WI38 (cell line): ENCODE measurements at regions not wholly inside any gene's neighbourhood (a gene's known extent, or its start where the extent isn't known, plus 50 kb on each side); places are given as distances from the start of the nearest gene placed in this dataset.

Experiments used
- H3K4me3 ChIP-seq: 2 replicates; pipeline ENCODE4 v1.5.1; 2011; ENCODE audit warnings: low read depth, mild to moderate bottlenecking, control low read depth, low read length
- TF ChIP-seq, protein P1 (sequence below): IDR thresholded peaks from 2 replicates; pipeline ENCODE4 v1.5.1; 2012; ENCODE audit warnings: low read depth, mild to moderate bottlenecking, control low read depth, low read length

DNA sequence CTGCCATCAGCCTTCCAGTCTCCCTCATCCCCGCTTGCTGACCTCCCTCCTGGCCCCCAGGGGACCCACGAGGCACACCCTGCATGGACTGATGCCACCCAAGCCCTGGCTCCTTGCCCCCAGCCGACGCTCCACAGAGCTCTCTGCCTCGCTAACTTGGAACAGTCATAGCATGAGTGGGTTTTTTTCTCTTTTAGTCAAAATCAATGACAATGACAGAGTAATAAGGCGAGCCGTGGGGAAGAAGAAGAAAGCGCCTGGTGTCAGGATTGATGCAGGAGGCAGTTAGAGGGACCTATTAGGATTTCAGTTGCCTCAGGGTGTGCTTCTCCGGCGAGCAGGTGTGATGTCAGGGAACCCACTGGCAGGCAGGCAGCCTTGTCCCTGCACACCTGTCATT is 176.3 kb upstream of the TNRC6C start:
- H3K4me3 ChIP-seq: no peak overlapping the region
- TF ChIP-seq, protein P1, sequence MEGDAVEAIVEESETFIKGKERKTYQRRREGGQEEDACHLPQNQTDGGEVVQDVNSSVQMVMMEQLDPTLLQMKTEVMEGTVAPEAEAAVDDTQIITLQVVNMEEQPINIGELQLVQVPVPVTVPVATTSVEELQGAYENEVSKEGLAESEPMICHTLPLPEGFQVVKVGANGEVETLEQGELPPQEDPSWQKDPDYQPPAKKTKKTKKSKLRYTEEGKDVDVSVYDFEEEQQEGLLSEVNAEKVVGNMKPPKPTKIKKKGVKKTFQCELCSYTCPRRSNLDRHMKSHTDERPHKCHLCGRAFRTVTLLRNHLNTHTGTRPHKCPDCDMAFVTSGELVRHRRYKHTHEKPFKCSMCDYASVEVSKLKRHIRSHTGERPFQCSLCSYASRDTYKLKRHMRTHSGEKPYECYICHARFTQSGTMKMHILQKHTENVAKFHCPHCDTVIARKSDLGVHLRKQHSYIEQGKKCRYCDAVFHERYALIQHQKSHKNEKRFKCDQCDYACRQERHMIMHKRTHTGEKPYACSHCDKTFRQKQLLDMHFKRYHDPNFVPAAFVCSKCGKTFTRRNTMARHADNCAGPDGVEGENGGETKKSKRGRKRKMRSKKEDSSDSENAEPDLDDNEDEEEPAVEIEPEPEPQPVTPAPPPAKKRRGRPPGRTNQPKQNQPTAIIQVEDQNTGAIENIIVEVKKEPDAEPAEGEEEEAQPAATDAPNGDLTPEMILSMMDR: no peak

DNA sequence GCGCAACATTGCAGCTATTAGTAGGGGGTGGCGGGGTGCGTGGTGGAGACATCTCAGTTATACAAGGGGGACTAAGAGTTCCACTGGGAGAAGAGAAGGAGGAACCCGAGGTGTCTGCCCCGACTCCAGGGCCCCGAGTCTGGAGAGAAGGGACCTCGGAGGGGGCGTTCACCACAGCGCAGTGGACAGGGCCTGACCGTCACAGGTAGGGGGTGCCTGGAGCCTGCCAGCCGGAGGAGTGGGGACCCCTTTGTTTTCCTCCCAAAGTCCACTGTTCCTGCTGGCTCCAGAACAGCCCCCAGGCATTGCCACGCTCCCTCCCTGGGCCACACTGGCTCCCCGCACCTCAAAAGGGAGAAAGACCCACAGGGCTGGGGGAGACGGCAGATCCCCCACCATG is 175.9 kb upstream of the TNRC6C start:
- H3K4me3 ChIP-seq: no peak overlapping the region
- TF ChIP-seq, protein P1: no peak

DNA sequence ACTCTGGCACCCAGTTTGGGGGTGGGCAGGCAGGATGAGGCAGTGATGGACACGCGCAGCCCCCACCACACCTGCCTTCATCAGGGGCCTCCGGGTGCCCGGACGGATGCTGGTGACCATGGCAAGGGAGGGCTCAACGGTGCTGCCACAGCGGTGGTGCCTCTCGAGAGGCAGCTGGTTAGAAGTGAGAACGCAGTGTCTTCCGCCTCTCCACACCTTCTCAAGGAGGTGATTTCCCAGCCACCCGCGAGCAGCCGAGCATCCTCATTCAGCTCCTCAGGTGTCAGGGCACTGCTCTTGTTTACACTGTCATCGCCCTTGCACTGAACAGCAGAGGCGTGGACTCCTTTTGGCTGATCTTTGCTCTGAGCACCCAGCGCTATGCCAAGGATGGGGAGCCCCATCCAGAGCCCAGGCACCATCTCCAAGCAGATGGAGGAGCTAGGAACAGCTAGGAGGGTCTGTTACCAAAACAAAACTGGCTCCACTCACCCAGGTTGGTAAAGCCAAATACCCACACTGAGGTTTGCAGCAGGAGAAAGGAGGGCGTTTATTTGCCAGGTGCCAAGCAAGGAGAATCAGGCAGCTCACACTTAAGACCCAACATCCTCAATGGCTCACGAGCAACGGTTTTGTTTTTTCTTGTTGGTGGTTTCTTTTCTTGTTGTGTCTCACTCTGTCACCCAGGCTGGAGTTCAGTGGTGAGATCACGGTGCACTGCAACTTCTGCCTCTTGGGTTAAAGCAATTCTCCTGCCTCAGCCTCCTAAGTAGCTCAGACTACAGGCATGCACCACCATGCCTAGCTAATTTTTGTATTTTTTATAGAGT is 174.3 kb upstream of the TNRC6C start:
- no peak overlapping the region for H3K4me3 ChIP-seq
- TF ChIP-seq, protein P1: no peak

DNA sequence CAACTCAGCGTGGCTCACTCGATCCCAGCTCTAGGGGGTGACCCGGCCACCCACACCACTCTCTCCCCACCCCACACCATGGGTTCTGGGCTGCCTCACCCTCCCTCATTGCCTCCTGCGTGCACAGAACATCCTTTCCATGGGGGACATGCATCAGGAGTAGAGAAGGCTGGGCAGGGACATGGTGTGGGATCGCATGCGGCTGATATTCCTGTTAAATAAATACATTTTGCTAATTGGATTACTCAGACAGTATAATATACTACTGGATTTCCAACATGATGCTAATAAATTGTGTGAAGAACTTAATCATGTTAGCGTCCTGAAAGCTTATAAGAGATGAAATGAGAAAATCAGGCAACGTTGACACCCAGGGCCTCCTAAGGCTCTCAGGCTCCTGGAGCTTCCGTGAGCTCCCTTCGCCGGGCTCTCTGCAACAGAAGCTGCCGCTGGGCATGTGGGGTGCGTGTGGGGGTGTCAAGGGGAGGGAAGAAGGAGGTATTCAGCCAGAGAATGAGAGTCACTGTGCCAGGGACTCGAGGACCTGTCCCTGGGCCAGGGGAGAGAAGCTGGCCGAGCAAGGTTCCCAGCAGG is 173.1 kb upstream of the TNRC6C start:
- TF ChIP-seq, protein P1: no peak
- no peak overlapping the region for H3K4me3 ChIP-seq

DNA sequence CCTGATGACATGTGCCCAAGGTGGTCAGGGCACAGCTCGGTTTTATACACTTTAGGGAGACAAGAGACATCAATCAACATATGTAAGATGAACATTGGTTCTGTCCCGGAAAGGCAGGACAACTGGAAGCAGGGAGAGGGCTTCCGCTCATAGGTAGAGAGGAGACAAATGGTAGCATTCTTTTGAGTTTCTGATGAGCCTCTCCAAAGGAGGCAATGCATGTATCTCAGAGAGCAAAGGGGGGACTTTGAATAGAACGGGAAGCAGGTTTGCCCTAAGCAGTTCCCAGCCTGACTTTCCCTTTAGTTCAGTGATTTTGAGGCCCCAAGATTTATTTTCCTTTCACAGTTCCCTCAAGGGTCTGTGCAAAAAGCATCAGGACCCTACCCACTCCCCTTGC is 172.4 kb upstream of the TNRC6C start:
- TF ChIP-seq, protein P1: no peak
- no peak overlapping the region for H3K4me3 ChIP-seq

DNA sequence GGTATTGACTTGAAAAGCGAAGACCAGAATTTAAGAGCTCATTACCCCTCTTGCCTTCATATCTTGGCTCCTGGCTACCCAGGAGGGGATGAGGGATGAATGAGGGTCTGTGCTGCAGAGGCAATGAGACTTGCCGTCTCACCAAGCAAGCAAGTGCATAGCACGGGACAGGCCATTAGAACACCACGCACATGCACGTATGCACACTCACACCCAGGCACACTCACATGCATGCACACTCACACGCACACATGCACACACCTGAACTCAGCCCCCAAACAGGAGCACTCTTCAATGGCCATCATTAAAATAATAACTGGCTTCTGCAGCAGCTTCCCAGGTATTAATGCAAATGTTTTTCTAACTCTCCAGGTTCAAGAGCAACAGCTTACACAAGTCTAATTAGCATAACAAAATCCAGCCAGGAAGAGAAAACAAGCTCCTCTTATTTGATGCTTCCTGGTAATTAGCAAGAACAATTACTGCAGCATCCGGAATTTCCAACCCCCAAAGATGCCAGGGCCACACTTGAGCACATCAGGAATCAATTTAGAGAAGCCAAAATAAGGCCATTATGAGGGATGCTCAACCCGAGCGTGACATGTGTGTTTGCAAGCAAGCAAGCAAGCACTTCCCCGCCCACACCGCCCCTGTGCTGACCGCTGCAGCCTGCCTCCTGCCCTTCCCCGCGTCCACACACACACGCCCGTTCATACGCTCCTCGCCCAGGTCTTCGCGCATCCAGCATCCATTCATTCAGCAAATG is 171.6 kb upstream of the TNRC6C start:
- TF ChIP-seq, protein P1: no peak
- H3K4me3 ChIP-seq: no peak overlapping the region
